BJ (cell line): ENCODE measurements at regions not wholly inside any gene's neighbourhood (a gene's known extent, or its start where the extent isn't known, plus 50 kb on each side); places are given as distances from the start of the nearest gene placed in this dataset.

ENCODE experiments used
- CTCF ChIA-PET: fragments of 350-600 bp; formaldehyde crosslinking; extraction: SDS; loops from one replicate; lab custom pipeline; 2021; ENCODE audit warnings: antibody characterized with exemption, inconsistent platforms; lab: Yijun Ruan, JAX
- POLR2A ChIA-PET: fragments of 300-600 bp; sonication (Branson Sonifier 250); formaldehyde crosslinking; extraction: SDS; loops from one replicate; lab custom pipeline; 2021; ENCODE audit warnings: antibody characterized with exemption; lab: Charles Lee
- DNase-seq: peaks from one replicate; pipeline ENCODE4 v3.0.0-alpha.2; 2011; ENCODE audit warnings: low read depth
- H3K27me3 ChIP-seq: 2 replicates; pipeline ENCODE4 v1.6.0; 2011; ENCODE audit warnings: low read length; ENCODE audit not compliant: control insufficient read depth, insufficient read depth
- H3K36me3 ChIP-seq: 2 replicates; pipeline ENCODE4 v1.5.1; 2011; ENCODE audit warnings: low read length; ENCODE audit not compliant: control insufficient read depth, insufficient read depth
- H3K4me3 ChIP-seq: 2 replicates; pipeline ENCODE4 v1.5.1; 2011; ENCODE audit warnings: low read depth, mild to moderate bottlenecking, control low read depth, low read length
- TF ChIP-seq, protein P1 (sequence below): IDR thresholded peaks from 2 replicates; pipeline ENCODE4 v1.5.1; 2011; ENCODE audit warnings: low read depth, mild to moderate bottlenecking, control low read depth, inconsistent platforms, low read length, moderate library complexity; ENCODE audit not compliant: insufficient read depth

DNA sequence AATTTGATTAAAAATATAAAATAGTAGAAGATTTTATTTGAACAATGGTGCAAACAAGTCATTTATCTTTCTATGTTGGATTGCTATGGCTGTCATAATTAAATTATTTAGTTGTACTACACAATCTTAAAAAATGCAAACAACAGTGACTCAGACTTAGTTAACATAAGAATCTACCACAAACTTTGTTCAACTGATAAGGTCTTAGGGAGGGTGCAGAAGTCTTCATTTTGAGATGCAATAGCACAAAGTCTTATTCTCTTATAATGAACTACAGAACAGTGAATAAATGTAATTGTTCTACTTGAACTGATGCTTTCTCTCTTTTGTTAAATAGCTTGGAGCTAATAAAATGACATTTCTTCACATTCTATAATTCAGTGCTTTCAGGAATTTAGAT, 482.8 kb upstream of the NAALADL2 start:
- H3K36me3 ChIP-seq, result no peaks in the 10 kb centered on the region
- H3K4me3 ChIP-seq, result no peak overlapping the region
- H3K27me3 ChIP-seq, result no peaks in the 10 kb centered on the region
- TF ChIP-seq, protein P1, sequence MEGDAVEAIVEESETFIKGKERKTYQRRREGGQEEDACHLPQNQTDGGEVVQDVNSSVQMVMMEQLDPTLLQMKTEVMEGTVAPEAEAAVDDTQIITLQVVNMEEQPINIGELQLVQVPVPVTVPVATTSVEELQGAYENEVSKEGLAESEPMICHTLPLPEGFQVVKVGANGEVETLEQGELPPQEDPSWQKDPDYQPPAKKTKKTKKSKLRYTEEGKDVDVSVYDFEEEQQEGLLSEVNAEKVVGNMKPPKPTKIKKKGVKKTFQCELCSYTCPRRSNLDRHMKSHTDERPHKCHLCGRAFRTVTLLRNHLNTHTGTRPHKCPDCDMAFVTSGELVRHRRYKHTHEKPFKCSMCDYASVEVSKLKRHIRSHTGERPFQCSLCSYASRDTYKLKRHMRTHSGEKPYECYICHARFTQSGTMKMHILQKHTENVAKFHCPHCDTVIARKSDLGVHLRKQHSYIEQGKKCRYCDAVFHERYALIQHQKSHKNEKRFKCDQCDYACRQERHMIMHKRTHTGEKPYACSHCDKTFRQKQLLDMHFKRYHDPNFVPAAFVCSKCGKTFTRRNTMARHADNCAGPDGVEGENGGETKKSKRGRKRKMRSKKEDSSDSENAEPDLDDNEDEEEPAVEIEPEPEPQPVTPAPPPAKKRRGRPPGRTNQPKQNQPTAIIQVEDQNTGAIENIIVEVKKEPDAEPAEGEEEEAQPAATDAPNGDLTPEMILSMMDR, result no peak
- DNase-seq, result no peak
- ChIA-PET CTCF (interaction anchor here (0.6 to 1.5 kb wide), 3 partner anchors 9 to 630 kb away, joined by 3 read pairs; no protein-coding TSS in a partner anchor), POLR2A (no interaction called here)

DNA sequence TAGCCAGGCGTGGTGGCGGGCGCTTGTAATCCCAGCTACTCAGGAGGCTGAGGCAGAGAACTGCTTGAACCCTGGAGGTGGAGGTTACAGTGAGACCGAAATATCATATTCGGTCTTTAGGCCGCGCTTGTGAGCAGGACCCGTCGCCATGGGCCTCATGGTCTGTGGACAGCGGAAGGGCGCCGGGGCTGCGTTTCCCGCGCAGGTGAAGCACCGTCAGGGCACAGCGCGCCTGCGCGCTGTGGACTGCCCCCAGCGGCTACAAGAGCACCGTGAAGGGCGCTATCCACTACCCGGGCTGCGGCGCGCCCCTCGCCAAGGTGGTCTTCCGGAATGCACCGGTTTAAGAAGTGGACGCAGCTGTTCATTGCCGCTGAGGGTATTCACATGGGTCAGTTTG, 482.0 kb upstream of the NAALADL2 start:
- ChIA-PET POLR2A (no interaction called here), CTCF (interaction anchor here (1.5 kb wide), 1 partner anchor 9 kb away, joined by 3 read pairs; no protein-coding TSS in a partner anchor)
- TF ChIP-seq, protein P1, result no peak
- H3K27me3 ChIP-seq, result no peaks in the 10 kb centered on the region
- no peak overlapping the region for H3K4me3 ChIP-seq
- DNase-seq, result no peak
- no peaks in the 10 kb centered on the region for H3K36me3 ChIP-seq

DNA sequence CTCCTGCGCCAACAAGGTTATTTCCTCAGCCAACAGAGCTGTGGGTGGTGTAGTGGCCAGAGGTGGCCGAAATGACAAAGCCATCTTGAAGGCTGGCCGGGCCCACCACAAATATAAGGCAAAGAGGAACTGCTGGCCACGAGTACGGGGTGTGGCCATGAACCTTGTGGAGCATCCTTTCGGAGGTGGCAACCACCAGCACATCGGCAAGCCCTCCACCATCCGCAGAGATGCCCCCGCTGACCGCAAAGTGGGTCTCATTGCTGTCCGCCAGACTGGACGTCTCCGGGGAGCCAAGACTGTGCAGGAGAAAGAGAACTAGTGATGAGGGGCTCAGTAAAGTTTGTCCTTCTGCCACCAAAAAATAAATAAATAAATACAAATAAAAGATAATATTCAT, 481.4 kb upstream of the NAALADL2 start:
- TF ChIP-seq, protein P1, result no peak

DNA sequence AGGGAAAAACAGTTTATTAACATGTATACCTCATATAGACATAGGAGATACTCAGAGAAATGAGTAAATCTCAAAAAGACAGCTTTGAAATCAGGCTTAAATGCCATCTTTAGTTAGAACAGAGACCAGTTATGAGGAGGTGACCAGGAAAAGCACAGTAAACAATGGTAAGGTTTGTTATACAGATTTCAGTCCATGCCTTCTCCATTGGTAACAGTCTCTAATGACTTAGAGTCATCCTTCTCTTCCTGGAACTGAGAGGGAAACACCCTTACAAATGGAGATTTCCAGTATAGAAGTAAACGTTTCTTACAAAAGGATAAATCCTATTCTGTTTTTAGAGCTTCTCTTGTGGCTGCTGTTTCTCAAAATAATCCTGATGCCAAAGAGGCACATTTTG, 476.3 kb upstream of the NAALADL2 start:
- no peak overlapping the region for H3K4me3 ChIP-seq
- TF ChIP-seq, protein P1, result no peak
- H3K36me3 ChIP-seq, result no peaks in the 10 kb centered on the region
- POLR2A ChIA-PET, result no interaction called here
- CTCF ChIA-PET, result no interaction called here
- H3K27me3 ChIP-seq, result no peaks in the 10 kb centered on the region
- no peak for DNase-seq

More for the DNA sequence above, 481.4 kb upstream of the NAALADL2 start:
- ChIA-PET CTCF (interaction anchor here (1.5 kb wide), 1 partner anchor 8 kb away, joined by 3 read pairs; no protein-coding TSS in a partner anchor), POLR2A (no interaction called here)
- no peaks in the 10 kb centered on the region for H3K36me3 ChIP-seq
- no peak for DNase-seq
- no peaks in the 10 kb centered on the region for H3K27me3 ChIP-seq
- no peak overlapping the region for H3K4me3 ChIP-seq

DNA sequence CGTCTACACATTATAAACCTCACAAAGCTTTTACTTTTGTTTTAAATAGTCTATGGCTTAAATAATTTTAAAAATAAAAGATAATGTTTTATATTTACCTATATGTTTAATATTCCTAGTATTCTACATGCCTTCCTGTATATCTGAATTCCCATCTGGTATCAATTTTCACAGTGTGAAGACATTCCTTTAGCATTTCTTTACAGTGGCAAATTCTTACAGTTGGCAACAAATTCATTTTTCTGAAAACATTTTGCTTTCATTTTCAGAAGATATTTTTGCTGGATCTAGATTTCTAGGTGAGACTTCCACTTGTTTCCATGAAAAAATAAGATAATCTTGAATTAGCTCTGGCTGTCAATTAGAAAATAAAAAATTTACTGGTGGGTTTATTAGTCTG, 471.4 kb upstream of the NAALADL2 start:
- no peak for DNase-seq
- ChIA-PET POLR2A (no interaction called here), CTCF (no interaction called here)
- no peak overlapping the region for H3K4me3 ChIP-seq
- TF ChIP-seq, protein P1, result no peak
- no peaks in the 10 kb centered on the region for H3K27me3 ChIP-seq
- no peaks in the 10 kb centered on the region for H3K36me3 ChIP-seq
